ENCODE measurements at regions not wholly inside any gene's neighbourhood (a gene's known extent, or its start where the extent isn't known, plus 50 kb on each side); places are given as distances from the start of the nearest gene placed in this dataset.

- H3K4me1 ChIP-seq (ENCODE audit: low read length) = no peaks in the 10 kb centered on the region
Observed at GRCh38 chr17:73795730-73796129, 151.5 kb upstream of the SDK2 start.

GRCh38 chr17:73797594-73798110 is 153.4 kb upstream of the SDK2 start:
- H3K27ac ChIP-seq (ENCODE audit: low read length) = no peak overlapping the region
- no peaks in the 10 kb centered on the region for H4K20me1 ChIP-seq (ENCODE audit: insufficient read depth, low read length)
- no peak for DNase-seq
- no peaks in the 10 kb centered on the region for H3K9me3 ChIP-seq (replicated peaks; ENCODE audit: insufficient read depth, low read length)
- no peak overlapping the region for H3K9ac ChIP-seq (ENCODE audit: low read length)
- peaks cover 61% of the 10 kb centered on the region for H3K27me3 ChIP-seq (replicated peaks; ENCODE audit: insufficient read depth, low read length)
- H3K9me2 ChIP-seq (replicated peaks; ENCODE audit: insufficient read depth, low read length) = no peaks in the 10 kb centered on the region
- no peak overlapping the region for H3K4me3 ChIP-seq (ENCODE audit: low read length)
- no peak overlapping the region for H2AFZ ChIP-seq (ENCODE audit: low read length)
- H3K79me2 ChIP-seq (ENCODE audit: low read length) = no peaks in the 10 kb centered on the region
- TF ChIP-seq EZH2 (optimal IDR thresholded peaks at IDR 0.05; ENCODE audit: low read depth, low read length) (no peak), EZH2phosphoT487 (IDR thresholded peaks at IDR 0.05; ENCODE audit: low read length) (no peak), CTCF (IDR thresholded peaks at IDR 0.05; ENCODE audit: low read length) (no peak)
- H3K36me3 ChIP-seq (replicated peaks; ENCODE audit: insufficient read depth, low read length) = no peaks in the 10 kb centered on the region
- no peaks in the 10 kb centered on the region for H3K4me1 ChIP-seq (ENCODE audit: low read length)
- no peaks in the 10 kb centered on the region for H3F3A ChIP-seq (ENCODE audit: insufficient read depth, low read length)
- H3K4me2 ChIP-seq (ENCODE audit: low read depth, low read length) = no peak overlapping the region

More at GRCh38 chr17:73795730-73796129, 151.5 kb upstream of the SDK2 start:
- TF ChIP-seq EZH2 (optimal IDR thresholded peaks at IDR 0.05; ENCODE audit: low read depth, low read length) (no peak), EZH2phosphoT487 (IDR thresholded peaks at IDR 0.05; ENCODE audit: low read length) (no peak), CTCF (IDR thresholded peaks at IDR 0.05; ENCODE audit: low read length) (no peak)
- H4K20me1 ChIP-seq (ENCODE audit: insufficient read depth, low read length) = no peaks in the 10 kb centered on the region
- no peaks in the 10 kb centered on the region for H3K9me2 ChIP-seq (replicated peaks; ENCODE audit: insufficient read depth, low read length)
- H2AFZ ChIP-seq (ENCODE audit: low read length) = no peak overlapping the region
- no peak overlapping the region for H3K4me3 ChIP-seq (ENCODE audit: low read length)
- H3K79me2 ChIP-seq (ENCODE audit: low read length) = no peaks in the 10 kb centered on the region
- no peak overlapping the region for H3K4me2 ChIP-seq (ENCODE audit: low read depth, low read length)
- no peaks in the 10 kb centered on the region for H3K36me3 ChIP-seq (replicated peaks; ENCODE audit: insufficient read depth, low read length)
- H3K27ac ChIP-seq (ENCODE audit: low read length) = no peak overlapping the region
- DNase-seq = no peak
- no peaks in the 10 kb centered on the region for H3F3A ChIP-seq (ENCODE audit: insufficient read depth, low read length)
- H3K27me3 ChIP-seq (replicated peaks; ENCODE audit: insufficient read depth, low read length) = peaks cover 65% of the 10 kb centered on the region
- H3K9ac ChIP-seq (ENCODE audit: low read length) = no peak overlapping the region
- no peaks in the 10 kb centered on the region for H3K9me3 ChIP-seq (replicated peaks; ENCODE audit: insufficient read depth, low read length)

GRCh38 chr17:73798111-73798748 is 154.0 kb upstream of the SDK2 start:
- H3K9me3 ChIP-seq (replicated peaks; ENCODE audit: insufficient read depth, low read length) = no peaks in the 10 kb centered on the region
- TF ChIP-seq CTCF (IDR thresholded peaks at IDR 0.05; ENCODE audit: low read length) (no peak), EZH2phosphoT487 (IDR thresholded peaks at IDR 0.05; ENCODE audit: low read length) (no peak), EZH2 (optimal IDR thresholded peaks at IDR 0.05; ENCODE audit: low read depth, low read length) (no peak)
- H3K4me2 ChIP-seq (ENCODE audit: low read depth, low read length) = no peak overlapping the region
- H3K4me1 ChIP-seq (ENCODE audit: low read length) = no peaks in the 10 kb centered on the region
- no peak overlapping the region for H2AFZ ChIP-seq (ENCODE audit: low read length)
- H4K20me1 ChIP-seq (ENCODE audit: insufficient read depth, low read length) = no peaks in the 10 kb centered on the region
- H3K9ac ChIP-seq (ENCODE audit: low read length) = no peak overlapping the region
- H3K79me2 ChIP-seq (ENCODE audit: low read length) = no peaks in the 10 kb centered on the region
- no peaks in the 10 kb centered on the region for H3F3A ChIP-seq (ENCODE audit: insufficient read depth, low read length)
- H3K36me3 ChIP-seq (replicated peaks; ENCODE audit: insufficient read depth, low read length) = no peaks in the 10 kb centered on the region
- H3K27me3 ChIP-seq (replicated peaks; ENCODE audit: insufficient read depth, low read length) = peaks cover 63% of the 10 kb centered on the region; the same call in 1 of the 2 replicates
- H3K4me3 ChIP-seq (ENCODE audit: low read length) = no peak overlapping the region
- H3K27ac ChIP-seq (ENCODE audit: low read length) = no peak overlapping the region
- no peaks in the 10 kb centered on the region for H3K9me2 ChIP-seq (replicated peaks; ENCODE audit: insufficient read depth, low read length)
- no peak for DNase-seq

Data from MM.1S (cell line).